Neural progenitor cell (in vitro differentiated cells): ENCODE measurements at regions not wholly inside any gene's neighbourhood (a gene's known extent, or its start where the extent isn't known, plus 50 kb on each side); places are given as distances from the start of the nearest gene placed in this dataset.

Experiments used
- CTCF ChIP-seq: fragments of 200-600 bp; sonication (generic); IDR thresholded peaks from 2 replicates; pipeline ENCODE4 v1.5.1; 2017; ENCODE audit warnings: antibody characterized with exemption, mild to moderate bottlenecking
- EZH2 ChIP-seq: fragments of 200-600 bp; sonication (generic); IDR thresholded peaks from 2 replicates; pipeline ENCODE4 v1.6.1; 2017; ENCODE audit warnings: antibody characterized with exemption, mild to moderate bottlenecking, moderate library complexity
- EZH2phosphoT487 ChIP-seq: fragments of 200-600 bp; sonication (generic); IDR thresholded peaks from 2 replicates; pipeline ENCODE4 v1.6.1; 2017; ENCODE audit warnings: antibody characterized with exemption

- TF ChIP-seq CTCF (no peak), EZH2phosphoT487 (no peak), EZH2 (no peak)
Measured at GRCh38 chr21:30057108-30057507, 109.5 kb downstream of the CLDN17 start.
